ENCODE measurements at regions not wholly inside any gene's neighbourhood (a gene's known extent, or its start where the extent isn't known, plus 50 kb on each side); places are given as distances from the start of the nearest gene placed in this dataset.

GRCh38 chr5:8686707-8687106 lies 817.8 kb downstream of the MTRR start:
- Histone ChIP-seq H3K4me1 (ENCODE audit: control insufficient read depth in 1 of 2, insufficient read depth in 2 of 2, low read depth in 1 of 2, low read length in 1 of 2) (no peaks in the 10 kb centered on the region), H2AFZ (ENCODE audit: low read depth) (no peak overlapping the region), H3K36me3 (replicated peaks in 1 of 2; ENCODE audit: control insufficient read depth in 1 of 2, insufficient read depth in 2 of 2, low read length in 1 of 2) (no peaks in the 10 kb centered on the region), H3K27ac (ENCODE audit: low read depth in 2 of 2, low read length in 1 of 2) (no peak overlapping the region), H4K20me1 (ENCODE audit: insufficient read depth) (no peaks in the 10 kb centered on the region), H3K9ac (no peak overlapping the region), H3K4me3 (ENCODE audit: low read depth in 2 of 2, low read length in 1 of 2) (no peak overlapping the region), H3K27me3 (ENCODE audit: insufficient read depth) (no peaks in the 10 kb centered on the region), H3K9me2 (no peaks in the 10 kb centered on the region), H3F3A (replicated peaks; ENCODE audit: insufficient read depth) (no peaks in the 10 kb centered on the region), H3K79me2 (ENCODE audit: insufficient read depth) (no peaks in the 10 kb centered on the region), H3K4me2 (no peak overlapping the region), H3K9me3 (no peaks in the 10 kb centered on the region)
- CTCF ChIA-PET, result interaction anchor here (1.0 kb wide), 1 partner anchor 759 kb away, joined by 3 read pairs; no protein-coding TSS in a partner anchor
- DNase-seq, result no peak
- WGBS (ENCODE audit: low lambda C conversion rate), result 18% methylated on average over 2 of the region's 2 CpGs
- POLR2A ChIA-PET, result no interaction called here
- no peak for TF ChIP-seq RCOR1 (IDR thresholded peaks at IDR 0.05; ENCODE audit: low read length)

GRCh38 chr5:8689773-8690172 lies 820.8 kb downstream of the MTRR start:
- DNase-seq, result no peak
- no peaks in the 10 kb centered on the region for H3K27me3 ChIP-seq (ENCODE audit: insufficient read depth)
- H3F3A ChIP-seq (replicated peaks; ENCODE audit: insufficient read depth), result no peaks in the 10 kb centered on the region
- 29% methylated on average over 3 of the region's 3 CpGs for WGBS (ENCODE audit: low lambda C conversion rate)
- no peak overlapping the region for H3K9ac ChIP-seq
- no peaks in the 10 kb centered on the region for H3K4me1 ChIP-seq (ENCODE audit: control insufficient read depth in 1 of 2, insufficient read depth in 2 of 2, low read depth in 1 of 2, low read length in 1 of 2)
- H3K4me2 ChIP-seq, result no peak overlapping the region
- H3K79me2 ChIP-seq (ENCODE audit: insufficient read depth), result no peaks in the 10 kb centered on the region
- ChIA-PET CTCF (interaction anchor here (1.2 kb wide), 1 partner anchor 762 kb away, joined by 3 read pairs; no protein-coding TSS in a partner anchor), POLR2A (no interaction called here)
- no peak for TF ChIP-seq MEF2A (IDR thresholded peaks at IDR 0.05; ENCODE audit: borderline replicate concordance, low read depth)
- no peak for TF ChIP-seq EZH2phosphoT487 (IDR thresholded peaks at IDR 0.05; ENCODE audit: borderline replicate concordance, low read depth)
- TF ChIP-seq SMC3 (IDR thresholded peaks at IDR 0.05; ENCODE audit: low read depth, low read length), result no peak
- TF ChIP-seq USF1 (IDR thresholded peaks at IDR 0.05; ENCODE audit: borderline replicate concordance, low read depth), result no peak
- no peak for TF ChIP-seq NRF1 (IDR thresholded peaks at IDR 0.05; ENCODE audit: low read depth, low read length)
- TF ChIP-seq PBX3 (IDR thresholded peaks at IDR 0.05), result no peak
- TF ChIP-seq MXI1 (IDR thresholded peaks at IDR 0.05; ENCODE audit: low read depth, low read length), result no peak
- no peak for TF ChIP-seq RCOR1 (IDR thresholded peaks at IDR 0.05; ENCODE audit: low read length)
- TF ChIP-seq GABPA (IDR thresholded peaks at IDR 0.05; ENCODE audit: low read depth), result no peak
- TF ChIP-seq CTCF (IDR thresholded peaks at IDR 0.05), result no peak
- no peak for TF ChIP-seq GATA2 (CRISPR knock-in tag; IDR thresholded peaks at IDR 0.05)
- TF ChIP-seq RXRA (IDR thresholded peaks at IDR 0.05; ENCODE audit: borderline replicate concordance, low read depth), result no peak
- no peak for TF ChIP-seq NFIC (IDR thresholded peaks at IDR 0.05; ENCODE audit: borderline replicate concordance)
- no peak for TF ChIP-seq YY1 (IDR thresholded peaks at IDR 0.05; ENCODE audit: low read depth)
- no peak for TF ChIP-seq TAF1 (IDR thresholded peaks at IDR 0.05; ENCODE audit: borderline replicate concordance, low read depth, low read length)
- no peak for TF ChIP-seq FOSL2 (IDR thresholded peaks at IDR 0.05; ENCODE audit: borderline replicate concordance, low read depth)
- no peak for TF ChIP-seq USF2 (IDR thresholded peaks at IDR 0.05; ENCODE audit: borderline replicate concordance, low read depth, low read length)
- no peak for TF ChIP-seq ELF1 (IDR thresholded peaks at IDR 0.05)
- TF ChIP-seq ZBTB33 (IDR thresholded peaks at IDR 0.05; ENCODE audit: borderline replicate concordance, low read depth), result no peak
- no peaks in the 10 kb centered on the region for H4K20me1 ChIP-seq (ENCODE audit: insufficient read depth)
- no peak overlapping the region for H2AFZ ChIP-seq (ENCODE audit: low read depth)
- H3K27ac ChIP-seq (ENCODE audit: low read depth in 2 of 2, low read length in 1 of 2), result no peak overlapping the region
- H3K9me2 ChIP-seq, result no peaks in the 10 kb centered on the region
- no peaks in the 10 kb centered on the region for H3K36me3 ChIP-seq (replicated peaks in 1 of 2; ENCODE audit: control insufficient read depth in 1 of 2, insufficient read depth in 2 of 2, low read length in 1 of 2)
- H3K4me3 ChIP-seq (ENCODE audit: low read depth in 2 of 2, low read length in 1 of 2), result no peak overlapping the region
- H3K9me3 ChIP-seq, result no peaks in the 10 kb centered on the region

All from SK-N-SH (cell line).